ENCODE measurements at regions not wholly inside any gene's neighbourhood (a gene's known extent, or its start where the extent isn't known, plus 50 kb on each side); places are given as distances from the start of the nearest gene placed in this dataset.

DNA sequence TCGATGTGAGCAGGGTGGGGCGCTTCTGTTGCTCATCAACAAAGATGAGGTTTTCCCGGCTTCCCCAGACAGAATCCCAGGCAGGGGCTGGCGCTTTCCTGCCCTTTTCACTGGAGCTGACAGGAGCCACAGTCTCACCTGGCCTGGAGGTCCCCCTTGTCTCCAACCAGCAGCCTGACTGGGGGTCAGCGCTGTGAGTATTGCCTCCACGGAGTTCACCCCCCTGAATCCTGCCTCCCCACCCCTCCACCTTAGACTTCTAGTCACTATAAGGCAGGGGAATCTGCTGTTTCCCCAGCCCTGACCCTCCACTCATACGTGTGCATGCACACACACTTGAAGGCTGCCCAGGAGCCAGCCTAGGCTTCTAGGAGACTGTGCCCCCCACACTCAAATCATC is 58.8 kb upstream of the LYVE1 start:
- TF ChIP-seq, protein P1, sequence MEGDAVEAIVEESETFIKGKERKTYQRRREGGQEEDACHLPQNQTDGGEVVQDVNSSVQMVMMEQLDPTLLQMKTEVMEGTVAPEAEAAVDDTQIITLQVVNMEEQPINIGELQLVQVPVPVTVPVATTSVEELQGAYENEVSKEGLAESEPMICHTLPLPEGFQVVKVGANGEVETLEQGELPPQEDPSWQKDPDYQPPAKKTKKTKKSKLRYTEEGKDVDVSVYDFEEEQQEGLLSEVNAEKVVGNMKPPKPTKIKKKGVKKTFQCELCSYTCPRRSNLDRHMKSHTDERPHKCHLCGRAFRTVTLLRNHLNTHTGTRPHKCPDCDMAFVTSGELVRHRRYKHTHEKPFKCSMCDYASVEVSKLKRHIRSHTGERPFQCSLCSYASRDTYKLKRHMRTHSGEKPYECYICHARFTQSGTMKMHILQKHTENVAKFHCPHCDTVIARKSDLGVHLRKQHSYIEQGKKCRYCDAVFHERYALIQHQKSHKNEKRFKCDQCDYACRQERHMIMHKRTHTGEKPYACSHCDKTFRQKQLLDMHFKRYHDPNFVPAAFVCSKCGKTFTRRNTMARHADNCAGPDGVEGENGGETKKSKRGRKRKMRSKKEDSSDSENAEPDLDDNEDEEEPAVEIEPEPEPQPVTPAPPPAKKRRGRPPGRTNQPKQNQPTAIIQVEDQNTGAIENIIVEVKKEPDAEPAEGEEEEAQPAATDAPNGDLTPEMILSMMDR (IDR thresholded peaks at IDR 0.05; ENCODE audit: insufficient read depth, low read length): no peak
- TF ChIP-seq POLR2AphosphoS5 (IDR thresholded peaks at IDR 0.05; ENCODE audit: low read depth) (no peak), GABPA (IDR thresholded peaks at IDR 0.05; ENCODE audit: low read depth) (no peak), SPI1 (IDR thresholded peaks at IDR 0.05; ENCODE audit: borderline replicate concordance, low read depth) (no peak)
- TF ChIP-seq, protein P2, sequence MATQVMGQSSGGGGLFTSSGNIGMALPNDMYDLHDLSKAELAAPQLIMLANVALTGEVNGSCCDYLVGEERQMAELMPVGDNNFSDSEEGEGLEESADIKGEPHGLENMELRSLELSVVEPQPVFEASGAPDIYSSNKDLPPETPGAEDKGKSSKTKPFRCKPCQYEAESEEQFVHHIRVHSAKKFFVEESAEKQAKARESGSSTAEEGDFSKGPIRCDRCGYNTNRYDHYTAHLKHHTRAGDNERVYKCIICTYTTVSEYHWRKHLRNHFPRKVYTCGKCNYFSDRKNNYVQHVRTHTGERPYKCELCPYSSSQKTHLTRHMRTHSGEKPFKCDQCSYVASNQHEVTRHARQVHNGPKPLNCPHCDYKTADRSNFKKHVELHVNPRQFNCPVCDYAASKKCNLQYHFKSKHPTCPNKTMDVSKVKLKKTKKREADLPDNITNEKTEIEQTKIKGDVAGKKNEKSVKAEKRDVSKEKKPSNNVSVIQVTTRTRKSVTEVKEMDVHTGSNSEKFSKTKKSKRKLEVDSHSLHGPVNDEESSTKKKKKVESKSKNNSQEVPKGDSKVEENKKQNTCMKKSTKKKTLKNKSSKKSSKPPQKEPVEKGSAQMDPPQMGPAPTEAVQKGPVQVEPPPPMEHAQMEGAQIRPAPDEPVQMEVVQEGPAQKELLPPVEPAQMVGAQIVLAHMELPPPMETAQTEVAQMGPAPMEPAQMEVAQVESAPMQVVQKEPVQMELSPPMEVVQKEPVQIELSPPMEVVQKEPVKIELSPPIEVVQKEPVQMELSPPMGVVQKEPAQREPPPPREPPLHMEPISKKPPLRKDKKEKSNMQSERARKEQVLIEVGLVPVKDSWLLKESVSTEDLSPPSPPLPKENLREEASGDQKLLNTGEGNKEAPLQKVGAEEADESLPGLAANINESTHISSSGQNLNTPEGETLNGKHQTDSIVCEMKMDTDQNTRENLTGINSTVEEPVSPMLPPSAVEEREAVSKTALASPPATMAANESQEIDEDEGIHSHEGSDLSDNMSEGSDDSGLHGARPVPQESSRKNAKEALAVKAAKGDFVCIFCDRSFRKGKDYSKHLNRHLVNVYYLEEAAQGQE (IDR thresholded peaks at IDR 0.05; ENCODE audit: insufficient replicate concordance, low read depth): no peak

Data from HL-60 (cell line).